Dendritic cell treated with granulocyte-macrophage colony-stimulating factor and Interleukin-4, amounts not matched to agents 40 ng/mL and 50 ng/mL, for 4 days (primary cell): ENCODE measurements at regions not wholly inside any gene's neighbourhood (a gene's known extent, or its start where the extent isn't known, plus 50 kb on each side); places are given as distances from the start of the nearest gene placed in this dataset.

ENCODE experiments used
- H3K27ac Mint-ChIP-seq: one replicate; pipeline ENCODE4 v1.8.0; 2022; ENCODE audit warnings: mild to moderate bottlenecking, mixed read lengths
- H3K27me3 Mint-ChIP-seq: one replicate; pipeline ENCODE4 v1.8.0; 2022; ENCODE audit warnings: mild to moderate bottlenecking, mixed read lengths
- H3K36me3 Mint-ChIP-seq: one replicate; pipeline ENCODE4 v1.8.0; 2022; ENCODE audit warnings: low read depth, mixed read lengths
- H3K4me1 Mint-ChIP-seq: one replicate; pipeline ENCODE4 v1.8.0; 2022; ENCODE audit warnings: low read depth, mixed read lengths
- H3K4me3 Mint-ChIP-seq: one replicate; pipeline ENCODE4 v1.8.0; 2022; ENCODE audit warnings: mild to moderate bottlenecking, moderate library complexity, mixed read lengths
- H3K9me3 Mint-ChIP-seq: one replicate; pipeline ENCODE4 v1.8.0; 2022; ENCODE audit warnings: mixed read lengths
- intact Hi-C: fragments of 100-400 bp; cut with micrococcal nuclease; formaldehyde crosslinking; loops from one replicate; pipeline ENCODE4 v1.15.0; 2022

DNA sequence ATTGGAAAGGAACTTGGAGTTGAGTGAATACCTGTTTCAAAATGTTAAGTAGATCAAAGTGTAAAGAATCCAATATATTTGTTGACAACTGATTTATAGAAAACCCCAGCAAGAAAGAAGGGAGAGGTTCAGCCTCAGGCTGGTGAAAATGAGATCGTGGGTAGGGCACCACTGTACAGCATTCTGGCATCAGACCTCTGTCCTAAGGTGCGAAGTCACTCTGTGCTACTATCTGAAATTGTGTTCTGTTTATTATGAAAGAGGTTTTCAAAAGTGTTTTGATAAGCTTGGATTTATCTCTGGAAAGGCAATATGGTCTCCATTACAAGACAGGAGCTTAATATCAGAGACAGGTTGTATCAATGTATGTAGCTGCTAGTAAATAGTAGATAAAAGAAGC lies 80.5 kb upstream of the MAP4K3 start:
- Mint-ChIP-seq H3K27ac (no peak overlapping the region), H3K27me3 (peaks cover 34% of the 10 kb centered on the region), H3K4me3 (no peak overlapping the region), H3K4me1 (peaks cover 30% of the 10 kb centered on the region), H3K36me3 (no peaks in the 10 kb centered on the region), H3K9me3 (peaks cover 14% of the 10 kb centered on the region)
- intact Hi-C loops, result loop anchor here (10.0 kb wide), 1 partner anchor 83 kb away; the partner anchor contains the start of gene MAP4K3

DNA sequence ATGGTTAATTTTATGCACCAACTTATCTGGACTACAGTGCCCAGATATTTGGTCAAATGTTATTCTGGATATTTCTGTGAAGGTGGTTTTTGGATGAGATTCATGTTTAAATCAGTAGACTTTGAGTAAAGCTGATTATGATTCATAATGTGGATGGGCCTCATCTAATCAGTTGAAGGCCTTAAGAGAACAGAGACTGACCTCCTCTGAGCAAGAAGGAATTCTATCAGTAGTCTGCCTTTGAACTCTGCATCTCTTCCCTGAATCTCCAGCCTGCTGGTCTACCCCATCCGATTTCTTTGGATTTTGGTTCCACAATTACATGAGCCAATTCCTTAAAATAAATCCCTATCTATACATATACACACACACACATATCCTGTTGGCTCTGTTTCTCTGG lies 82.8 kb upstream of the MAP4K3 start:
- H3K4me1 Mint-ChIP-seq, result peaks cover 13% of the 10 kb centered on the region
- intact Hi-C loops, result loop anchor here (10.0 kb wide), 1 partner anchor 85 kb away; the partner anchor contains the start of gene MAP4K3

DNA sequence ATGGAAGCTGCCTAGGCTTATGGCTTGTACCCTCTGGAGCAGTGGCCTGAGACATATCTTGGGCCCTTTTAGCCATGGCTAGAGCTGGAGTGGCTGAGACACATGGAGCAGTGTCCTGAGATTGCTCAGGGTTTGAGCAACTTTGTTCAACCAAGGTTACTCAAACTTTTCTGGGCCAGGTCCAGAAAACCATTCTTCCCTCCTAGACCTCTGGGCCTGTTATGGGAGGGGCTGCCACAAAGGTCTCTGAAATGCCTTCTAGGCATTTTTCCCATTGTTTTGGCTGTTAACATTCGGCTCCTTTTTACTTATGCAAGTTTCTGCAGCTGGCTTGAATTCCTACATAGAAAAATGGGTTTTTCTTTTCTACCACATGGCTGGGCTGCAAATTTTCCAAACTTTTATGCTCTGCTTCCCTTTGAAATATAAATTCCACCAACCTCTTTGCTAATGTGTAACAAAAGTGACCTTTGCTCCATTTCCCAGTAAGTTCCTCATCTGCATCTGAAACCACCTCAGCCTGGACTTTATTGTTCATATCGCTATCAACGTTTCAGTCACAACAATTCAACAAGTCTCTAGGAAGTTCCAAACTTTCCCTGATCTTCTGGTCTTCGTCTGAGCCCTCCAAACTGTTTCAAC lies 84.9 kb upstream of the MAP4K3 start:
- H3K4me3 Mint-ChIP-seq, result no peak overlapping the region
- intact Hi-C loops, result no loop called here
- H3K36me3 Mint-ChIP-seq, result no peaks in the 10 kb centered on the region
- H3K4me1 Mint-ChIP-seq, result peaks cover 14% of the 10 kb centered on the region
- peaks cover 16% of the 10 kb centered on the region for H3K9me3 Mint-ChIP-seq
- H3K27ac Mint-ChIP-seq, result no peak overlapping the region
- peaks cover 18% of the 10 kb centered on the region for H3K27me3 Mint-ChIP-seq

More for the DNA sequence above, 82.8 kb upstream of the MAP4K3 start:
- Mint-ChIP-seq H3K27ac (no peak overlapping the region), H3K9me3 (peaks cover 16% of the 10 kb centered on the region), H3K36me3 (no peaks in the 10 kb centered on the region), H3K27me3 (peaks cover 31% of the 10 kb centered on the region), H3K4me3 (no peak overlapping the region)

- Mint-ChIP-seq H3K27me3 (peaks cover 15% of the 10 kb centered on the region), H3K4me3 (no peak overlapping the region), H3K9me3 (peaks cover 16% of the 10 kb centered on the region), H3K36me3 (no peaks in the 10 kb centered on the region), H3K27ac (no peak overlapping the region), H3K4me1 (peaks cover 14% of the 10 kb centered on the region)
- intact Hi-C loops, result no loop called here
Measured at GRCh38 chr2:39522518-39522877, 85.4 kb upstream of the MAP4K3 start.

DNA sequence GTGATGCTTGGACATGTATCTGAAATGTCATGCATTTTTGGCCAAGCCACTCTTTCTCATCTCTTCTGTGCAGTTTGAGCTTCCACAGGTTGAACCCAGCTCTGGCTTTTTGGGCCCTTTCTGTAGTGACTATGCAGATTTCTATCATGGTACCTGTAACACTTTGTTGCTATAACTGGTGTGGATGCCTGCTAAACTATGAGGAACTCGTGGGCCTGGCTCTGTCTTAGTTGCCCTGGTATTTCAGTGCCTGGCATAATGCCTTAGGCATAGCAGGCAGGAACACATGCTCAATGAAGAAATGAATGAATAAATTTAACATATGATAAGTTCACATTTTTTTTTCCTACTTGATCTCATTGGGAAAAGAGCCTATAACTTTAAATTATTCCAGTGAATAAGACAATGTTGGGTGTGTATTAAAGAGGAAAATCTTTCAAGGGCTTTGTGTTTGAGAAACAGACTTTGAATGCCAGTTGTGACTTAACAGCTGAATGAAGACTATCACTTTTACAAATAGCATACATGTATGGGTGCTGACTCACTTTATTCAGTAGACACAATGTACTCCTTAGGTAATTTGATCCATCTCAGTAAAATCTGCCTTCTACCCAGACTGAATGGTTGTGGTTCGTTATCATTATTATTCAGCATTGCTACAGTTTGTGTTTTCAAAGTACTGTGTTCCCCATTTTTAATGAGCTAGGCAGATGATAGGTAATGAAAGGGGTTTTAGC lies 86.4 kb upstream of the MAP4K3 start:
- peaks cover 11% of the 10 kb centered on the region for H3K27me3 Mint-ChIP-seq
- H3K27ac Mint-ChIP-seq, result no peak overlapping the region
- peaks cover 16% of the 10 kb centered on the region for H3K9me3 Mint-ChIP-seq
- H3K4me1 Mint-ChIP-seq, result peaks cover 14% of the 10 kb centered on the region
- intact Hi-C loops, result no loop called here
- no peaks in the 10 kb centered on the region for H3K36me3 Mint-ChIP-seq
- H3K4me3 Mint-ChIP-seq, result no peak overlapping the region

DNA sequence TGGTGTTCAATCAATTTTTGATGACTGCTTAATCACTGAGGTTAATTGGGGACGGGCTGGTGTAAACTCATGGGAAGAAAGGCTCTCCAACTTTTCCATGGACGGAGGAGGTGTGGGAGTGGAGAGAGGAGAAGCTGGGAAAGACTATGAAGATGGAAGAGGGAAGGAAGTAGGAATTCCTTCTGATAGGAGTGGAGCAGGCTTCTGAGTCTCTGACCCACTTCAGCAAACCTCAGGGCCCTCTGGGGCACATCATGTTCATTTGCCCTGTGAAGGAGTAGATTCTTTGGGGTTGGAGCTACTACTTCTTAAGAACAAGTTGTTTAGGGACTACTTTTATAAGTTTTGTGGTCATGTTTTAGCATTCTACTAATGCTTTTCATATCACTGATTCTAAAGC lies 87.0 kb upstream of the MAP4K3 start:
- peaks cover 16% of the 10 kb centered on the region for H3K9me3 Mint-ChIP-seq
- peaks cover 14% of the 10 kb centered on the region for H3K4me1 Mint-ChIP-seq
- no peaks in the 10 kb centered on the region for H3K36me3 Mint-ChIP-seq
- H3K27ac Mint-ChIP-seq, result no peak overlapping the region
- intact Hi-C loops, result no loop called here
- no peak overlapping the region for H3K4me3 Mint-ChIP-seq
- peaks cover 8% of the 10 kb centered on the region for H3K27me3 Mint-ChIP-seq

- Mint-ChIP-seq H3K27ac (no peak overlapping the region), H3K27me3 (peaks cover 8% of the 10 kb centered on the region), H3K4me1 (peaks cover 14% of the 10 kb centered on the region), H3K9me3 (peaks cover 16% of the 10 kb centered on the region), H3K4me3 (no peak overlapping the region), H3K36me3 (no peaks in the 10 kb centered on the region)
- intact Hi-C loops, result no loop called here
Measured at GRCh38 chr2:39524756-39525635, 87.9 kb upstream of the MAP4K3 start.

DNA sequence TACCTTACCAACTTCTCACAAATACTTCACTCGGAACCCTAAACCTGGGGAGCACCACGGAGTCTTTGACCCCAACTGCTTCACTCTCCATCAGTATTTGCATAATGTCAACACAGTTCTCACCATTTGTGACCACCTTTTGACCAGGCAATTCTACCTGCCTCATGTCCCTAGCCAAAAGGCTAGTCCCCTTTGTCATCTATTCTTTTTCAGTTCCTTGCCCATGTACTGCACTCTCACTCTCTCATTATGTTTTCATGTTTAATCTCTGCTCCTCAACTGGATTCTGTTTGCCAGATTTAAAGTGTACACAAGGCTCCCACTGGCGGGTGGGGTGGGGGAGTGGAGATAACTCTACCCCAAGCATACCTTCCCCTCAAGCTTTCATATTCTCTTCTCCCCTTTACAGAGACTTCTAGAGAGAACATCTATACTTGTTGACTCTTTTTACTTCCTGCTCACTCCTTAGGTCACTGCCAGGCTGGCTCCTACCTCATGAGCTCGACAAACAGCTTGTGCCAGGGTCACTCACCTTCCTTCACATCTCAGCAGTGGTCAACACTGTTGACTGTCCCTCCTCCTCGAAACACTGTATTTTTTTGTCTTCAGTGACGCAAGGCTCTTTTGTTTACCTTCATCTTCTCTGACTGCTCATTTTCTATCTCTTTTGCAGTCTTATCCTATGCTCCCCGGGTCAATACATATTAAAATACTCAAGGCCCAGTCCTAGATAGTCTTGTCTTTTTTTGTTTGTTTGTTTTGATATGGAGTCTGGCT lies 88.7 kb upstream of the MAP4K3 start:
- Mint-ChIP-seq H3K36me3 (no peaks in the 10 kb centered on the region), H3K27ac (no peak overlapping the region), H3K9me3 (peaks cover 16% of the 10 kb centered on the region), H3K4me1 (peaks cover 14% of the 10 kb centered on the region), H3K27me3 (peaks cover 8% of the 10 kb centered on the region), H3K4me3 (no peak overlapping the region)
- intact Hi-C loops, result no loop called here

DNA sequence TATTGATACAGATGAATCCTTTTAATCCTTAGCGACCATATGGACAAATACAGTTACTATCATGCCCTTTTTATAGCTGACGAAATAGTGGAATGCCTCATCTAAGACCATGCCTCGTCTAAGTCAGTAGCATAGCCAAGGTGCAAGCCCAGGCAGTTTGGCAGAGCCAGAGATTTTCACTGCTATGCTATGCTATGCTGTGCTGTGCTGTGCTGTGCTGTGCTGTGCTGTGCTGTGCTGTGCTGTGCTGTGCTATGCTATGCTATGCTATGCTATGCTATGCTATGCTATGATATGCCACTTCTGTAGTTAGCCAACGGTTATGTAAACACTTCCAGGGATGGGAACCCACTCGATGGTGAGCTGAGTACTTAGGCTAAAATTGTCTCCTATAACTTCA lies 91.6 kb upstream of the MAP4K3 start:
- Mint-ChIP-seq H3K4me1 (peaks cover 7% of the 10 kb centered on the region), H3K36me3 (no peaks in the 10 kb centered on the region), H3K4me3 (no peak overlapping the region), H3K27me3 (peaks cover 4% of the 10 kb centered on the region), H3K27ac (no peak overlapping the region), H3K9me3 (no peaks in the 10 kb centered on the region)
- intact Hi-C loops, result no loop called here

GRCh38 chr2:39529836-39530235 lies 92.8 kb upstream of the MAP4K3 start:
- no peaks in the 10 kb centered on the region for H3K36me3 Mint-ChIP-seq
- H3K4me1 Mint-ChIP-seq, result peaks cover 7% of the 10 kb centered on the region
- peaks cover 4% of the 10 kb centered on the region for H3K27me3 Mint-ChIP-seq
- no peaks in the 10 kb centered on the region for H3K9me3 Mint-ChIP-seq
- intact Hi-C loops, result no loop called here
- H3K27ac Mint-ChIP-seq, result no peak overlapping the region
- no peak overlapping the region for H3K4me3 Mint-ChIP-seq

- intact Hi-C loops, result no loop called here
- Mint-ChIP-seq H3K4me1 (peaks cover 6% of the 10 kb centered on the region), H3K27ac (no peak overlapping the region), H3K36me3 (no peaks in the 10 kb centered on the region), H3K27me3 (peaks cover 4% of the 10 kb centered on the region), H3K4me3 (no peak overlapping the region), H3K9me3 (no peaks in the 10 kb centered on the region)
Measured at GRCh38 chr2:39530411-39530866, 93.4 kb upstream of the MAP4K3 start.

GRCh38 chr2:39531220-39531777 lies 94.2 kb upstream of the MAP4K3 start:
- Mint-ChIP-seq H3K4me1 (no peaks in the 10 kb centered on the region), H3K36me3 (no peaks in the 10 kb centered on the region), H3K9me3 (no peaks in the 10 kb centered on the region), H3K4me3 (no peak overlapping the region), H3K27me3 (peaks cover 4% of the 10 kb centered on the region), H3K27ac (no peak overlapping the region)
- intact Hi-C loops, result no loop called here

DNA sequence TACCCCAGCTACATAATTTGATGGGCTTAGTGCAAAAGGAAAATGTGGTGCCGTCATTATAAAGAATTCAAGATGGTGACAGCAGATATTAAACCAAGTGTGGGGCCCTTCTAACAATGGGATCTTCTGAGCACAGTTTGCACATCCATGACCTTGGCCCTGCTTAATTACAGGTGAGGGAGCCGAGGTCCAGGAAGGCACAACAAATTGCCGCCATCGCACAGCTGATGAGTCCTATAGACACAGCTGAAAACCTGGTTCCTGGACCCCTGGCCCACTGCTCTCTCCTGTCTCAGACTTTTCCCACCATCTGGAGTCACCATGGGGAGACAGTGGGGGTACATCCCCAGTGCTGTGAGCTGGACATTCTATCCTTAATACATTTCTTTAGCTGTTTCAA lies 95.8 kb upstream of the MAP4K3 start:
- intact Hi-C loops, result no loop called here
- H3K9me3 Mint-ChIP-seq, result no peaks in the 10 kb centered on the region
- no peak overlapping the region for H3K4me3 Mint-ChIP-seq
- H3K27me3 Mint-ChIP-seq, result peaks cover 2% of the 10 kb centered on the region
- H3K27ac Mint-ChIP-seq, result no peak overlapping the region
- no peaks in the 10 kb centered on the region for H3K4me1 Mint-ChIP-seq
- no peaks in the 10 kb centered on the region for H3K36me3 Mint-ChIP-seq
